ENCODE measurements at regions not wholly inside any gene's neighbourhood (a gene's known extent, or its start where the extent isn't known, plus 50 kb on each side); places are given as distances from the start of the nearest gene placed in this dataset.

GRCh38 chr2:71843391-71843850 lies 304.2 kb downstream of the CYP26B1 start:
- no peak overlapping the region for H3K4me2 ChIP-seq
- no peaks in the 10 kb centered on the region for H3K9me3 ChIP-seq (ENCODE audit: low read depth)
- DNase-seq (ENCODE audit: low spot score), result peak; percentile 28
- H3K4me1 ChIP-seq (ENCODE audit: insufficient read depth), result no peaks in the 10 kb centered on the region
- 66% methylated on average over 3 of the region's 3 CpGs for whole genome bisulfite sequencing (ENCODE audit: low lambda C conversion rate, missing lambda C conversion rate)
- H2AFZ ChIP-seq, result no peak overlapping the region
- H3K79me2 ChIP-seq, result no peaks in the 10 kb centered on the region
- no peak overlapping the region for H3K4me3 ChIP-seq
- no peaks in the 10 kb centered on the region for H3K36me3 ChIP-seq (replicated peaks; ENCODE audit: insufficient read depth, low read depth)
- H4K20me1 ChIP-seq (ENCODE audit: insufficient read depth, poor library complexity, severe bottlenecking), result no peaks in the 10 kb centered on the region
- no peak overlapping the region for H3K27ac ChIP-seq
- TF ChIP-seq, protein P1, sequence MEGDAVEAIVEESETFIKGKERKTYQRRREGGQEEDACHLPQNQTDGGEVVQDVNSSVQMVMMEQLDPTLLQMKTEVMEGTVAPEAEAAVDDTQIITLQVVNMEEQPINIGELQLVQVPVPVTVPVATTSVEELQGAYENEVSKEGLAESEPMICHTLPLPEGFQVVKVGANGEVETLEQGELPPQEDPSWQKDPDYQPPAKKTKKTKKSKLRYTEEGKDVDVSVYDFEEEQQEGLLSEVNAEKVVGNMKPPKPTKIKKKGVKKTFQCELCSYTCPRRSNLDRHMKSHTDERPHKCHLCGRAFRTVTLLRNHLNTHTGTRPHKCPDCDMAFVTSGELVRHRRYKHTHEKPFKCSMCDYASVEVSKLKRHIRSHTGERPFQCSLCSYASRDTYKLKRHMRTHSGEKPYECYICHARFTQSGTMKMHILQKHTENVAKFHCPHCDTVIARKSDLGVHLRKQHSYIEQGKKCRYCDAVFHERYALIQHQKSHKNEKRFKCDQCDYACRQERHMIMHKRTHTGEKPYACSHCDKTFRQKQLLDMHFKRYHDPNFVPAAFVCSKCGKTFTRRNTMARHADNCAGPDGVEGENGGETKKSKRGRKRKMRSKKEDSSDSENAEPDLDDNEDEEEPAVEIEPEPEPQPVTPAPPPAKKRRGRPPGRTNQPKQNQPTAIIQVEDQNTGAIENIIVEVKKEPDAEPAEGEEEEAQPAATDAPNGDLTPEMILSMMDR (IDR thresholded peaks at IDR 0.05; ENCODE audit: poor library complexity), result no peak
- TF ChIP-seq EZH2 (IDR thresholded peaks at IDR 0.05; ENCODE audit: borderline replicate concordance) (no peak), EZH2phosphoT487 (IDR thresholded peaks at IDR 0.05; ENCODE audit: low read depth, severe bottlenecking, unreplicated experiment) (no peak)
- peaks cover 4% of the 10 kb centered on the region for H3K27me3 ChIP-seq
- no peaks in the 10 kb centered on the region for H3K9me2 ChIP-seq (replicated peaks; ENCODE audit: insufficient read depth)

DNA sequence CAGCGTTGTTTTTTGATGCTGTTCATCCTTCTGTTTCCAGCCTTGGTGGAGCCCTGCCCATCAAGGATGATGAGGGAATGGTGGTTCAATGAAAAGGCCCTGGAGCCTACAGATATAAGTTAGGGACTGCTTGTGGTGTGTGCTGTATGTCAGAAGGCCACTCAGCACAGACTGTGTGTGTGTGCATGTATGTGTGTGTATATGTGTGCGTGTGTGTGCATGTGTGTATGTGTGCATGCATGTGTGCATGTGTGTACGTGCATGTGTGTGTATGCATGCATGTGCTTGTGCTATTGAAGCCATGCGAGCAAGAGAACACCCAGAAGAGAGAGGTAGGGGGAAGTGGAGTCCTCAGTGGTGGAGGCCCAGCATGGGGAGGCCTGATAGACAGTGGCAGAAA lies 304.9 kb downstream of the CYP26B1 start:
- Histone ChIP-seq H3K4me3 (no peak overlapping the region), H3K9me3 (ENCODE audit: low read depth) (no peaks in the 10 kb centered on the region), H3K4me2 (no peak overlapping the region), H3K36me3 (replicated peaks; ENCODE audit: insufficient read depth, low read depth) (no peaks in the 10 kb centered on the region), H3K79me2 (no peaks in the 10 kb centered on the region), H3K27me3 (peaks cover 4% of the 10 kb centered on the region), H2AFZ (no peak overlapping the region), H3K4me1 (ENCODE audit: insufficient read depth) (no peaks in the 10 kb centered on the region), H3K27ac (no peak overlapping the region), H4K20me1 (ENCODE audit: insufficient read depth, poor library complexity, severe bottlenecking) (no peaks in the 10 kb centered on the region), H3K9me2 (replicated peaks; ENCODE audit: insufficient read depth) (no peaks in the 10 kb centered on the region)
- DNase-seq (ENCODE audit: low spot score), result no peak
- WGBS (ENCODE audit: low lambda C conversion rate, missing lambda C conversion rate), result 96% methylated on average over 4 of the region's 4 CpGs
- TF ChIP-seq EZH2 (IDR thresholded peaks at IDR 0.05; ENCODE audit: borderline replicate concordance), result no peak
- TF ChIP-seq EZH2phosphoT487 (IDR thresholded peaks at IDR 0.05; ENCODE audit: low read depth, severe bottlenecking, unreplicated experiment), result no peak
- TF ChIP-seq, protein P1 (IDR thresholded peaks at IDR 0.05; ENCODE audit: poor library complexity), result no peak

DNA sequence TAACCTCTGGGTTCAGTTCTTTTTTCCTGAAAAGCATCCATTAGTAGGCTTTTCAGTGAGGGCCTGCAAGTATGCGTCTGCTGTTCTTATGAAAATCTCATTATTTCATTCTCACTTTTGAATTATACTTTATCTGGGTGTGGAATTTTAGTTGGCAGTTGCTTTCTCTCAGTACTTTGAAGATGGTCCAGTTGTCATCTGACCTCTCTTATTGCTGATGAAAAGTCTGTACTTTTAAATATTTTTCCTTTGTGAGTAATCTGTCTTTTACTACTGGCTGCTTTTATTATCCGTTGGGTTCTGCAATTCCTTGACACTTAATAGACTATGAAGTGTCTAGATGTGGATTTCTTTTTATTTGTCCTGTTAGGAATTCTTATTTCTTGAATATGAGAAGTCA lies 307.8 kb downstream of the CYP26B1 start:
- Histone ChIP-seq H3K27me3 (peaks cover 4% of the 10 kb centered on the region), H3K27ac (no peak overlapping the region), H3K9me2 (replicated peaks; ENCODE audit: insufficient read depth) (no peaks in the 10 kb centered on the region), H3K9me3 (ENCODE audit: low read depth) (no peaks in the 10 kb centered on the region), H4K20me1 (ENCODE audit: insufficient read depth, poor library complexity, severe bottlenecking) (no peaks in the 10 kb centered on the region), H2AFZ (no peak overlapping the region), H3K79me2 (no peaks in the 10 kb centered on the region), H3K4me3 (no peak overlapping the region), H3K4me2 (no peak overlapping the region), H3K36me3 (replicated peaks; ENCODE audit: insufficient read depth, low read depth) (no peaks in the 10 kb centered on the region), H3K4me1 (ENCODE audit: insufficient read depth) (no peaks in the 10 kb centered on the region)
- WGBS (ENCODE audit: low lambda C conversion rate, missing lambda C conversion rate), result 78% methylated on average over 2 of the region's 2 CpGs
- no peak for DNase-seq (ENCODE audit: low spot score)
- TF ChIP-seq EZH2phosphoT487 (IDR thresholded peaks at IDR 0.05; ENCODE audit: low read depth, severe bottlenecking, unreplicated experiment), result no peak

- Histone ChIP-seq H3K79me2 (no peaks in the 10 kb centered on the region), H3K36me3 (replicated peaks; ENCODE audit: insufficient read depth, low read depth) (no peaks in the 10 kb centered on the region), H3K9me2 (replicated peaks; ENCODE audit: insufficient read depth) (no peaks in the 10 kb centered on the region), H3K4me3 (no peak overlapping the region), H3K4me1 (ENCODE audit: insufficient read depth) (peaks cover 8% of the 10 kb centered on the region), H3K4me2 (no peak overlapping the region), H4K20me1 (ENCODE audit: insufficient read depth, poor library complexity, severe bottlenecking) (no peaks in the 10 kb centered on the region), H3K27me3 (no peaks in the 10 kb centered on the region), H3K27ac (no peak overlapping the region), H2AFZ (no peak overlapping the region), H3K9me3 (ENCODE audit: low read depth) (no peaks in the 10 kb centered on the region)
- WGBS (ENCODE audit: low lambda C conversion rate, missing lambda C conversion rate), result 94% methylated on average over 2 of the region's 2 CpGs
- DNase-seq (ENCODE audit: low spot score), result no peak
- TF ChIP-seq EZH2 (IDR thresholded peaks at IDR 0.05; ENCODE audit: borderline replicate concordance) (no peak), EZH2phosphoT487 (IDR thresholded peaks at IDR 0.05; ENCODE audit: low read depth, severe bottlenecking, unreplicated experiment) (no peak)
- TF ChIP-seq, protein P1 (IDR thresholded peaks at IDR 0.05; ENCODE audit: poor library complexity), result no peak
Measured at GRCh38 chr2:71834796-71835195, 312.9 kb downstream of the CYP26B1 start.

Measured in hepatocyte (in vitro differentiated cells).